Coronary artery (tissue), 2 donors: ENCODE measurements at regions not wholly inside any gene's neighbourhood (a gene's known extent, or its start where the extent isn't known, plus 50 kb on each side); places are given as distances from the start of the nearest gene placed in this dataset.
"Not testable (repeated sequence)": the region's sequence is repeated elsewhere in the genome, so short reads cannot be mapped to it uniquely, and the experiment has no call there.

Experiments
- DNase-seq: peaks from one replicate; pipeline ENCODE4 v3.0.0-alpha.2; 2017; ENCODE audit warnings: low spot score
- H3K27ac ChIP-seq, 2 donors: fragments of 200-600 bp; sonication (generic); one replicate each; pipeline ENCODE4 v1.5.1; 2016 to 2019
- H3K4me3 ChIP-seq: fragments of 200-600 bp; sonication (generic); 2 replicates; pipeline ENCODE4 v1.5.1; 2016; ENCODE audit warnings: mild to moderate bottlenecking, moderate library complexity
- TF ChIP-seq, protein P1 (sequence below): fragments of 200-600 bp; sonication (generic); IDR thresholded peaks from one replicate; pipeline ENCODE4 v1.5.1; 2019; ENCODE audit warnings: antibody characterized with exemption

DNA sequence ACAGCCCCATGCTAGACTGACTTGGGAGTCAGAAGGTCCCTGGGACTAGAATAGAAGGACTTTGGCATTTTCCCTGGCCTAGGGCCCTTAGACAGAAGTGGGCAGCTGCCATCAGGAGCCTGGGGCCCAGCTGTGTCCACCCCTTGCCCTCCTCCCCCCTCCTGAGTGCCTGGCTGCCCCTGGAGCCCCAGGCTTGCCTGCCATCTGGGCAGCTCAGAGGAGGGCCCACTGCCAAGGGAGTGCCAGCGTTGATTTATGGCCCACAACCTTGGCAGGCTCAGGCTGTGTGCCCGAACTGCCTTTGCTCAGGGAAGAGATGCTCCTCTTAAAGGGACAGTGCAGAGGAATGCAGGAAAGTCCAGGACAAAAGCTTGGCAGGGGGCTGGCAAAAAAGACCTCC is 439.1 kb downstream of the SPATA31A7 start:
- H3K27ac ChIP-seq, H3K4me3 ChIP-seq, DNase-seq: not testable (repeated sequence)

DNA sequence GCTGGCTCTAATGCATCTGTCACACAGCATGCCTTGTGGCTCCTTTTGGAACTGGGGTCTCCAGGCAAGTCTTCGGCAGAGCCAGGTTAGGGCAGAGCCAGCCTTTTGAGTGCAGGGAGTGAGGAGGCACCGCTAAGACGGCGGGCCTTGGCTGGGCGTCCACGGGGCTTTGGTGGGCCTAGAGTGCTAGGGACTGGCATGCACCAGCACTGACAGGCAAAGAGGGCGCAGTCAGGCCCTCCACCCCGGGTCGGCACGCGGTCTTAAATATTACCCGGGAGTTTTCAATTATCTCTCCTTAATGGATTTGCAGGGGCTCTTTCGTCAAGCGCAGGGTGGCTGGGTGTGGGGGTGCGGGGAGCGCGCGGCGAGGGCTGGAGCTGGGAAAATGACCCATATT is 444.4 kb downstream of the SPATA31A7 start:
- TF ChIP-seq, protein P1, sequence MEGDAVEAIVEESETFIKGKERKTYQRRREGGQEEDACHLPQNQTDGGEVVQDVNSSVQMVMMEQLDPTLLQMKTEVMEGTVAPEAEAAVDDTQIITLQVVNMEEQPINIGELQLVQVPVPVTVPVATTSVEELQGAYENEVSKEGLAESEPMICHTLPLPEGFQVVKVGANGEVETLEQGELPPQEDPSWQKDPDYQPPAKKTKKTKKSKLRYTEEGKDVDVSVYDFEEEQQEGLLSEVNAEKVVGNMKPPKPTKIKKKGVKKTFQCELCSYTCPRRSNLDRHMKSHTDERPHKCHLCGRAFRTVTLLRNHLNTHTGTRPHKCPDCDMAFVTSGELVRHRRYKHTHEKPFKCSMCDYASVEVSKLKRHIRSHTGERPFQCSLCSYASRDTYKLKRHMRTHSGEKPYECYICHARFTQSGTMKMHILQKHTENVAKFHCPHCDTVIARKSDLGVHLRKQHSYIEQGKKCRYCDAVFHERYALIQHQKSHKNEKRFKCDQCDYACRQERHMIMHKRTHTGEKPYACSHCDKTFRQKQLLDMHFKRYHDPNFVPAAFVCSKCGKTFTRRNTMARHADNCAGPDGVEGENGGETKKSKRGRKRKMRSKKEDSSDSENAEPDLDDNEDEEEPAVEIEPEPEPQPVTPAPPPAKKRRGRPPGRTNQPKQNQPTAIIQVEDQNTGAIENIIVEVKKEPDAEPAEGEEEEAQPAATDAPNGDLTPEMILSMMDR = no peak

GRCh38 chr9:61664232-61664631 is 474.4 kb downstream of the SPATA31A7 start:
- not testable (repeated sequence) for H3K27ac ChIP-seq, H3K4me3 ChIP-seq
- DNase-seq = peak; percentile 28

More for the DNA sequence above, 444.4 kb downstream of the SPATA31A7 start:
- no peak overlapping the region for H3K27ac ChIP-seq
- no peak overlapping the region for H3K4me3 ChIP-seq
- no peak for DNase-seq

- TF ChIP-seq, protein P1 = no peak
- Histone ChIP-seq H3K4me3 (no peak overlapping the region), H3K27ac (no peak overlapping the region)
- peak; percentile 40 for DNase-seq
These were observed 475.5 kb downstream of the SPATA31A7 start for GRCh38 chr9:61665330-61665751.

GRCh38 chr9:61665829-61666228 is 476.0 kb downstream of the SPATA31A7 start:
- Histone ChIP-seq H3K27ac (no peak overlapping the region), H3K4me3 (no peak overlapping the region)
- TF ChIP-seq, protein P1 = no peak
- peak; percentile 17 for DNase-seq

DNA sequence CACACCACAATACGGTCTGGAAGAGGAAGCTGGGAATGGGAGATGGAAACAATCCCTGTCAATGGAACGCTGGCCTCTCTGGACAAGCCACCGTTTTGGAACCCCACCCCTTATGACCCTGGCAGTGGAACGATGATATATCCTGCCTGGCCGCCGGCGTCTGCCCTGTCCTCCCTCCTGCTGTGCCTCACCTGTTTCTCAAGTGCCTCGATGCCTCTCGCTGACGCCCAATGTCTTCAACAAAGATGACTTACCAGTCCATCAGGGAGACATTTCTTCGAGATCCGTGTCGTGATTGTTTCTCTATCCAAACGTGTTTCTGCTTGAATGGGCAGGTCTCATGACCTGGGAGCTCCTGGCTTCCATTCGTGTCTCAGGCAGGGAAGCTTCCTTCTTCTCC is 476.5 kb downstream of the SPATA31A7 start:
- DNase-seq = peak; percentile 29
- TF ChIP-seq, protein P1 = no peak
- Histone ChIP-seq H3K4me3 (no peak overlapping the region), H3K27ac (no peak overlapping the region)

GRCh38 chr9:61666849-61667371 is 477.1 kb downstream of the SPATA31A7 start:
- peak; percentile 64 for DNase-seq
- Histone ChIP-seq H3K27ac (no peak overlapping the region), H3K4me3 (no peak overlapping the region)
- TF ChIP-seq, protein P1 = no peak

DNA sequence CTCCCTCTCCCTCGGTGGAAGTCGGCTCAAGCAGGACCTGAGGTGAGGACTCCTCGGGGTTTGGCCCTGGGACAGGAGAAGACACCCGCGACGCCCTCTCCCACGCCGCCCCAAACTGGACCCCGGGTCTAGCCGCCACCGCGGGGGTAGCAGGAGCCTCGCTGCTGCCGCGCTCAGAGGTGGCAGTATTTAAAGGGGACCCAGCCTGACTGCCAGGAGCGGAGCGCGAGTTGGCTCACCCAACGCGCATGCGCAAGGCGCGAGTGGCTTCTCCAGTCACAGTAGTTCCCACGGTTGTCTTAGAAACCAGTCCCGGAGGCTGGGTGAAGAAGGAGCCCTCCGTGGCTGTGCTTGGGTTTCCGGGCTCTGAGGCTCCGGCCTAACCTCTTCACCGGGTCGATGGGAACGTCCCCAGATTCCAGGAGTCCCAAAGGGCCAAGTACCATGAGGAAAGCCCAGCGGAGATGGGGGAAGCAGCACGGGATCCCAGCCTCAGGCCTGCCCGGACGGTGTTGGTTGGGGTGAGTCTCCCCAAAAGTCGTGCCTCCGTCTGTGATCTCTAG is 477.8 kb downstream of the SPATA31A7 start:
- peak; percentile 55 for DNase-seq
- Histone ChIP-seq H3K27ac (no peak overlapping the region), H3K4me3 (no peak overlapping the region)
- TF ChIP-seq, protein P1 = no peak

DNA sequence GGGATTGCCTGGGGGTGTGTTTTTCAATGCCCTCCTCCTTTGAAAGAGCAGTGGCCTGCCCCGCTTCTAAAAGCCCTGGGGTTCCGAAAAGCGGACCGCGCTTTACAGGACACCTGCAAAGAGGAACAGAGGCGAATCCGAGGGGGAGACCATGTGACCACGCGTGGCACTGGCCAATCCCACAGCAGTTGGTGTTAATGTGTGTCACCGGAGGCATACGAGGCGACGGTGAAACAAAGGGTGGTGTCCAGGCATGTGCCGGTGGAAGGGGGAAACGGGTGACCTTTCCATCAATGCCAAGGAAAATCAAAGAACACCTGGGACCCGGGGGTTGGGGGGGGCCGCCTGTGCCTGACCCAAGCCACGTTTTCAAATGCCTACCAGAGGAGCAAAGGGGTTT is 478.4 kb downstream of the SPATA31A7 start:
- not testable (repeated sequence) for H3K4me3 ChIP-seq, H3K27ac ChIP-seq, DNase-seq
